Gastrocnemius medialis (tissue), 4 donors: ENCODE measurements at regions not wholly inside any gene's neighbourhood (a gene's known extent, or its start where the extent isn't known, plus 50 kb on each side); places are given as distances from the start of the nearest gene placed in this dataset.

Source experiments
- CTCF ChIP-seq, 5 experiments: fragments of 450-650 bp in 3 of 5; fragments of 200-600 bp in 2 of 5; sonication (generic) in 2 of 5; IDR thresholded peaks in 4 of 5; conservative IDR thresholded peaks in 1 of 5; 1 replicate in 4 of 5; 2 replicates in 1 of 5; pipeline ENCODE4 v1.5.1; 2016 to 2019; ENCODE audit warnings: antibody characterized with exemption in 5 of 5, mild to moderate bottlenecking in 3 of 5, moderate library complexity in 3 of 5
- POLR2A ChIP-seq, 2 donors: fragments of 450-650 bp; IDR thresholded peaks; one replicate each; pipeline ENCODE4 v1.6.1; 2017; ENCODE audit warnings: antibody characterized with exemption in 2 of 2, mild to moderate bottlenecking in 2 of 2, moderate library complexity in 2 of 2

GRCh38 chr6:97778290-97779038, 495.4 kb upstream of the MMS22L start:
- TF ChIP-seq CTCF (IDR thresholded peaks at IDR 0.05 in 4 of 5, conservative IDR thresholded peaks at IDR 0.05 in 1 of 5) (no peak), POLR2A (IDR thresholded peaks at IDR 0.05) (no peak)
